Loucy (cell line): ENCODE measurements at regions not wholly inside any gene's neighbourhood (a gene's known extent, or its start where the extent isn't known, plus 50 kb on each side); places are given as distances from the start of the nearest gene placed in this dataset.

Experiments used
- CTCF ChIP-seq: fragments of 200-600 bp; sonication (generic); conservative IDR thresholded peaks from 2 replicates; pipeline ENCODE4 v1.5.1; 2014; ENCODE audit warnings: mild to moderate bottlenecking, antibody characterized with exemption, low read length
- EZH2phosphoT487 ChIP-seq: fragments of 200-600 bp; IDR thresholded peaks from 2 replicates; pipeline ENCODE4 v1.6.1; 2018; ENCODE audit warnings: antibody characterized with exemption, mild to moderate bottlenecking, moderate library complexity, borderline replicate concordance

- TF ChIP-seq CTCF: no peak
- TF ChIP-seq EZH2phosphoT487: no peak
Observed at GRCh38 chr5:163915481-163915961, 410.1 kb downstream of the MAT2B start.
